HG03135 (cell line): ENCODE measurements at regions not wholly inside any gene's neighbourhood (a gene's known extent, or its start where the extent isn't known, plus 50 kb on each side); places are given as distances from the start of the nearest gene placed in this dataset.

Experiments used
- ATAC-seq: cut with Tn5 transposase; IDR thresholded peaks from one replicate; pipeline ENCODE4 v1.9.1; 2021; ENCODE audit warnings: mild to moderate bottlenecking, moderate library complexity; ENCODE audit not compliant: unreplicated experiment

DNA sequence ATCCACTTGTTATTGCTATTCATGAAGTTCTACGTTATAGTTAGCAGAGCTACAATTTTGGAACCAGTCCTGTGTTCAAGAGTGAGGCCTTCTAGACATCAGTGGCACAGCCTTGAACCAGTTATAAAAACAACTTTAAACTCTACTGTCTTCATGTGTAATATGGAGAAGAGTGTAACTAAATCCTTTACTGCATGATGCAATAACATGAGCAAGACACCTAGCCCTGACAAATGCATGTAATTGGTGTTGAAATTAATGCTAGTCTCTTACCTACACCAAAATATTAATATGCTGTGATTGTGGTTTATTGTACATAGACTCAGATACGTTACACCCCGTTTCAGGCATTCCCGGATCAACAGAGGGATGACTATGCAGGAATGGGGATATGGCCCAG is 654.6 kb downstream of the IRX1 start:
- no peak for ATAC-seq

DNA sequence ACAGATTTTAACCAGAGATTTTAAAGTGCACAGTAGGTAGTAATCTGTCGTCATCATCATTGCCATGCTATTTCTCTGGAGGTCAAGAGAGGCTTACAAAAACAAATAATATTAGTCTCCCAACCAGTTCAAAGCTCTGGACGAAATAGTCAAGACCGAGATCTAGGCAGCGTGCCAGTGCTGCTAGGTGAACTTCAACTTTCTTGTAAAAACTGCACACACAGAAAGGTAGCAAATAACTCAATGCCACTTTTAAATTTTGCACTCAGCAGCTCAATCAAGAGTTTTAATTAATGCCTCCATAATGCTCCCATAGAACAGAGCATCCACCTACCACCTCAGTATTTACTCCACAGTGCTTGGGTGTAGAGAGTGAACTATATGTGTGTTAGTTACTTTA is 656.8 kb downstream of the IRX1 start:
- no peak for ATAC-seq

DNA sequence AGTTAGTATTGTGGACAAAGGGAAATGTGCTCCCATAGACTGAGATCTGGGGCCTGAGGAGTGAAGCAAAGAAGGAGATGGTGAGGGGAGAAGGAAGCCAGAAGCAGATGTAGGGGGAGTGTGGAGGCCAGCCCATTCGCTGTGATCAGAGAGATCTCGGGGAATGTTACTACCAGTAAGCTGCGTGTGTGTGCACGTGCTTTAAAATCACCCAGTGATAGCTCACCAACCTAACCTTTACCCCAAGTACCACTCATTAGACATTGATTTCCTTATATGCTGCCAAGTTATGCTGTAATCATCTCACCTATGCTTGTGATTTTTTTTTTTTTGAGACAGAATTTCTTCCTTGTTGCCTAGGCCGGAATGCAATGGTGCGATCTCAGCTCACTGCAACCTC is 659.1 kb downstream of the IRX1 start:
- ATAC-seq, result no peak

DNA sequence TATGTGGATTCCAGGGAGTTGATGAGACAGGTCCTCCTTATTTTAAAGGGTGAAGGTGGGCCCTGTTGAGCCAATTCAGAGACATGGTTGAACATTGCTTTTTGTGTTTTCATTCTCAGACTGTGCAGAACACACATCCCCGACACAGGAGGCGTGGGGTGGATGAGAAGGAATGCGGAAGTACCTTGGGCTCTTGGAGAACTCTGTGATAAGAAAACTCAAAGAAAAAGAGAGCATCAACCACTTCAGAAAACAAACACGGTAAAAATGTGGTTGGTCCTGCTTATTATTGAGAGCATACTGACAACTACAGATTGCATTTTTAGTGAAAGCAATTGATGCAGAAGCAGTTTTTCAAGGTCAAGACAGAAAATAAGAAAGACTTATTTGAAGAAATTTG is 659.8 kb downstream of the IRX1 start:
- no peak for ATAC-seq

DNA sequence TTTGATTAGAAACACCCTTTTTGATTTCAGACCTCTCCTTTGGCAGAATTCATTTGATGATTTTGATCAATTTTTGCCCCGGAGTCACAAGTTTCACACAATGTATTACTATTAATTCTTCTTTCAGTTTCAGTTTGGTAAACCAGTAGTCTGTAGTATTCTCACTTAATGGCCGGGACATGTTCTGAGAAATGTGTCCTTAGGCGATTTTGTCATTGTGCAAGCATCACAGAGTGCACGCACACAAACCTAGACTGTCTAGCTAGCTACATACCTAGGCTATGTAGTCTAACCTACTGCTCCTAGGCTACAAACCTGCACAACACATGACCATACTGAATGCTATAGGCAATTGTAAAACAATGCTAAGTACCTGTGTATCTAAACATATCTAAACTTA is 662.5 kb downstream of the IRX1 start:
- no peak for ATAC-seq

DNA sequence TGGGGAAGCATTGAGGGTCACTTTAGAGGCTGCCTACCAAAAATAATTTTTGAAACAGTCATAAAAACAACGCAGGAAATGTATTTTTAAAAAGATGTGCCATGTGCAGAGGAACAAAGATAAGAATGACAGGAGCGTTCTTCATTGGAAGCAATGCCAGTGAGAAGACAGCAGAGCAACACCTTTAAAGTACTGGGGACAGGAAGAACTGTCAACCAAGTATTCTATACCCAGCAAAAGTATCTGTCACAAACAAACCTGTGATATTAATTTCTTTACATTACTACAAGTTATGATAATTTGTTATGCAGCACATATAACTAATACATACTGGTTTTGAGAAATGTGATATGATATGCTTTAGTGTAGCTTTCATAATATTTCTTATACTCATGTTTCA is 675.6 kb downstream of the IRX1 start:
- ATAC-seq, result no peak

DNA sequence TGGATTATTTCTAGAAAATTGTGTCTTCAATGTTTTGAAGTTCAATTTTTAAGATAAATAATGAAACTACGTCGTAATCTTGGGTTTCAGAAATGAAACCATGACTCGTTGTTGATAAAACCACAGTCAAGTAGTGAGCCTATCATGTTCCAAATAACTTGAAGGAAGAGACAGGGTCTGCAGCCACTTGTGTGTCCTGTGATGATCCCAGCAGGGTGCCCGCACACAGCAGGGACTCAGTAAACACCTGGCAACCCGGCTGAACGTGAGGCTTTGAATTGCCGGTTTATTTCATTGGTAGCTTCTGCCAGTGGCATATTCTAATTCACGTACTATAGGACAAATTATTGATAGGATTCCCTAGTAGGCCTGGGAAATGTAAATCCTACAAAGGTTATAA is 679.6 kb downstream of the IRX1 start:
- ATAC-seq, result no peak

DNA sequence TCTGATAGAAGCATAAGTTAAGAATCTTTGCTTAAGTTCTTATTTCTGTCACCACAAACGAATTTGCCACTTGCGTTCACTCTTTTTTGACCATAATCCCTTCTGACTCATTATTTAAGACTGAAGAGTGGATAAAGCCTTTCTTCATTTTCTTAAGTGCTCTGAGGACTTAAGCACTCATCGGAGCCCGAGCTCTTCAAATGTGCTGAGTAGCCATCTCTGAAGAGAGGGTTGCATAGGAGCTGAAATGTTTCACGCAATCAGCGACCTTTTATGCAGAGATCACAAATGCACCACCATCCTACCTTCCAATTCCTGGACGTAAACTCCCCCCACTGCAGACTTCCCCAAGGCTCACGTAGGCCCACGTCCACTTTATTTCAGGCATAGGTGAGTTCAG is 699.2 kb downstream of the IRX1 start:
- ATAC-seq, result no peak

DNA sequence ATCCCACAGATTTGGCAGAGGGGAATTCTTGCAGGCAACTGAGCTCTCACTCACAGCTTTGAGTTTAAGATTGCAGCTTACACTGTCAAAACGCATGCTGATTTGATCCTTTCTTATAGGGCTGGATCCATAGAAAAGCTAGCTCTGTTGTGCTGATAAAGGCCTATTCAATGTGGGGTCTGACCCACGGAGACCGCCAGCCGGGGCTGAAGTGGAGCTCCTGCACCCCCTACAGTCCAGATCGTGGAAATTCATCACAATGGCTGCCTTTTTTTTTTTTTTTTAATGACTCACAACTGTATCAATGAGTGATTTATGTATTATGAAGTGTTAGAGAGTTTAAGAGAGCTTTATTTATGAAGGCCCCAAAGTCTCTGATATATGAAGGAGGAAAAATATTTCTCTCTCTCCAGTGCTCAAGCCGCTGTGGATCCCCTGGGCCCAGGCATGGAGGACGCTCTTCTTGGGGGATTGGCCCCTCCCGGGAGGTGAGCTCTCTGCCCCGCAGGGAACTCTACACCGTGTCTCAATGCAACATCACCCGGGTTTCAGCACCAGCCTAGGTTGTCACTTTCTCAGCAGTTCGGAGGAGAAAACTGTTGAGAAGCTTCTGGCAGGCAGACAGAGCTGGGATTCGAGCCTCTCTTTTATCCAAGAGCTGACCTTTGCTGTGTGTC is 700.2 kb downstream of the IRX1 start:
- ATAC-seq, result no peak

DNA sequence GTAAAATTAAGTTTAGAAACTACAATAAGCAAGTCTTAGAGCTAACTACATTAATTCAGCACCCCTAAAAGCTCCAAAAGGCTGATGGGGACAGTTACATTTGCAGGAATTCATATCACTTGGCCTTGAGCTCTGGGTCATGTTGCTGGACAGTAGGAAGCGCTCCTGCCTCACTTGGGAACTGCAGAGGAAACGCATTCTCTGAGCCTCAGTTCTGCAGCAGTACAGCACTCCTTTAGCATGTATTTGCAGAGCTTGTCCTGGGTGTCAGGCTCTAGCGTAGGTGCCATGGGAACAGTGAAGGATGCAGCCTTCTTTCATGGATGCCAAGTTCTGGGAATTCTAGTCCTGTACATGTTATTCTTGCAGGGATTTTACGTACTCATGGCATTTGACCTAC is 710.4 kb downstream of the IRX1 start:
- no peak for ATAC-seq

DNA sequence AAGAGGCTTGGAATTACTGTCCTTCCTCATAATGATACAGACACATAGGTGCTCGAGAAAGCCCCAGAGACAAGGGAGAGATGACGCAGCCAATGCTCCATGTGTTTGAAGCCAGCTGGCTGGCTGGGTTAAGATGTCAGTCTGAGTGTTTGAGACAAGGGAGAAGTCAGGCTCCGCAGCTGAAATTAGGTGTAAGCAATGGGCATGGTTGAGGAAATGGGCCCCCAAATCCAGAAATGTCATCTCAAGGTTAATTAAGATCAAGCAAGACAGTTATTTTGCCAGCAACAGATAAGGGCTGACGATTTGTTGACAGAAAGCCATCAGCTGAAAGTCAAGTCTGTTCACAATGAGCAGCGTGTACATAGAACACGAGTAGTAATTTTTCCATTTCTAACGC is 713.4 kb downstream of the IRX1 start:
- no peak for ATAC-seq

DNA sequence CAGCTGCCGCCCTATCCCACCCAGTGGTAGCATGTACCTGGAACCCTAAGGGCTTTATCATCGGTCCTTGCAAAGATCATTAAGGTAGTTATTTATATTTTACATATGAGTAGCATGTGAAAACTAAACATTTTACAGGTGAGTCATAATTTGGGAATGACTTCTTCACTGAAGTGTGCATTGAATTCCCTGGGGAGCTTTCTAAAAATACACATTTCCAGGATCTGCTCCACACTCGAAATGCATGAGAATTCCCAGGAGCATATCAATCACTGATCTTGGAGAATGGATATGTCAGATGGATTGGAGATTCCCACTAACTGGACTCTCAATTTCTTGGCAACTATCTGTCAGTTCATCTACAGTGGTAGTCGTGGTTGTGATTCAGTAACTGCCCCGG is 717.5 kb downstream of the IRX1 start:
- no peak for ATAC-seq

DNA sequence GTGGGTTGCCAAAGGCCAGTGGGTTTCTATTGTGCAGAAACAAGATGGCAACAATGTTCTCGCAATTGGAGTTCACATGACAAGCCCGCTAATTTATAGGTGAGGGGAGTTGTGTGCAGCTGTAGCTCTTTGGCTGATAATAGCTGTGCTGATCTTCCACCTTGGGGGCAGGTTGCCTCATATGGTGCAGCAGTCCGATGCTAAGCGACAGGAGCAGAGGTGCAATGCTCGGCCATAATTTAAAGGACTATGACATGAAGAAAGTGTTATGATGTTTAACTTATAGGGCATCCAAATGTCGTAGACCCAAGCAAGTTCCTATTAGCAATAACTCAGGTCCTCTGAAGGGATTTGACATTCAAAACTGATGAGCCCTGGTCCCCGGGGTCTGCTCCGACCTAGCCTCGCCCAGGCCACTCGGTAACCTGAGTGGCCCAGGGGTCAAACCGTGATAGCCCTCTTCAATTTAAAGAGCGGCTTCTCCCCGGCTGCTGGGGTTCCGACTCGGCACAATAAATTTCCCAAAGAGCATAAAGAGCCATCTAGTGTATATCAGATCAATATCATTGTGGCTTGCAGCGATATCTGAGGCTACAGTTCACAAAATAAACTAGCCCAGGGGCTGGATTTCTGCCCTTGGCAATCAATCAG is 724.0 kb downstream of the IRX1 start:
- ATAC-seq, result no peak

DNA sequence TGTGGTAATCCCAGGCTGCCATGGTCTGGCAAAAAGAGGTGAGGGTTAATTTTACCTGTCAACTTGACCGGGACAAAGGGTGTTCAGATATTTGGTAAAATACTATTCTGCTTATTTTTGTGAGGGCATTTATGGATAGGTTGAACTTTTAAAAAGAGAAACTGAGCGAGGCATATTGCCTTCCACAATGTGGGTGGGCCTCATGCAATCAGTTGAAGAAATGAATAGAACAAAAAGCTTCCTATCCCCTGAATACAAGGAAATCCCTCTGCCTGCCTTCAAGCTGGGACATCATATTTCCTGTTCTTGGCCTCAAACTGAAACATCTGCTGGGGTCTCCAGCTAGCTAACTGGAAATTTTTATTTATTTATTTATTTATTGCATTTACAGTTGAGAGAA is 734.7 kb downstream of the IRX1 start:
- no peak for ATAC-seq

DNA sequence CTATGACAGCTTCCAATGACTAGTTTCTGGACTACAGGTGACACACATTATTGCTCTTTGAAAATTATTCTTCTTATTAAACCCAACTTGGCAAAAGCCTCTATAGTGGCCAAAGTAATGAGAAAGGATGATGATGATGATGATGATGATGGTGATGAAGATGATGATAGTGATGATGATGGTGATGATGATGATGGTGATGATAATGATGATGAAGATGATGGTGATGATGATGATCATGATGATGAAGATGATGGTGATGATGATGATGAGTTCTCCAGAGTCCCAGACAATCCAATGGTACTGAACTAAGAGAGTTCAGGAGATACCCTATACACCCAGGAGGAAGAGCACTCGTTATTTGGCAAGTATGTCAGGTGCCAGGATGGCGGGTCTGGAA is 739.4 kb downstream of the IRX1 start:
- no peak for ATAC-seq

DNA sequence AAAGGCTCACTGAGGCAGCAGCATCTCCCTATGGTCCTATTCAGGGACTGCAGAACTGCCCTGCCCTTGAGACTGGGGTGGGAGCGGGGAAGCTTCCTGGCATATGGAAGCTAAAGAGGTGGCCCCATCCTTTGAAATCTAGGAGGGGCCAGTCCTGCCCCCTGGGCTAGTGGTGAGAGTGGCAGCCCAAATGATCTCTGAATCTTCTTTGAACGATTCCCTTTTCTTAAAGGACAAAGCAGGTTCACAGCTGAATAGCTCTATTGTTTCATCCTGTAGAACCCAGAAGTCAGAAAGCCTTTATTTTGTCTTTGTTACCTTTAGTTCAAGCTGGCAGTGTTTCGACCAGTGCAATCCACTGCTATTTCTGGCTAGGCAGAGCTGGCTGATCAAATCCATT is 741.9 kb downstream of the IRX1 start:
- ATAC-seq, result no peak

DNA sequence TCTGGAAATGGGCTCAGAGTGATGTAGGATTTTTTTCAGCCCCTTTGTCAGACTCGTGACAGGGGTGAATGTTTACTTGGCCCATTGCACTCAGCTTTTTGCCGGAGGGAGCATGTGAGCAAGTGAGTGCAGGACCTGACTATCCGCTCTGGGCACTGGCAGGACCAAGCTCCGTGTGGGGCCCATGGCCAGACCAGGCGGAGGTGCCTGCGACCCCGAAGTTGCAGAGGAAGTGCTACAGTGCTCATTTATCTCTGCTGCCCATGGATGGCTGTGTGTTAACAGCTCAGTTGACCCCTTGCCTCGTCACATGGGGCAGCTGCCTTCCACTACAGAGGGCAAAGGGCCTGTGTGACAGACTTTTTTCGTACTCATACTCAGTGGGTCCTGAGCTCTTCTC is 744.3 kb downstream of the IRX1 start:
- ATAC-seq, result no peak

DNA sequence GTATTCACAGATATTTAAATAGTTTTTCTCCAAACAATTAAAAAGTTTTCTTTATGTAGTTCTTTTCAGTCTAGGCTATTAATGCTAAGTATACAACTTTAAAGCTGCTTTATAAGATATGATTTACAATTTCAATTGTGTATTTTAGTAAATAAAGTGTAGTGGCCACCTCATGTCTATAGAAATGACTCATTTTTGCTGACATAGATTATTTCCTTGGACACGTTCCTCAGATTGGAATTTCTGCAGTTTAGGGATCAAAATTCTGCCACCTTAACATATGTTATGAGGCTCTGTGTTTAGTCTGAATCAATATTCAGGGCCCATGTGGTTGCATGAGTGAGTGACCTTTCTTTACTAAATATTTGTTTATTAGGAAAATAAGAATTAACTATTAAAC is 750.2 kb downstream of the IRX1 start:
- ATAC-seq, result no peak

DNA sequence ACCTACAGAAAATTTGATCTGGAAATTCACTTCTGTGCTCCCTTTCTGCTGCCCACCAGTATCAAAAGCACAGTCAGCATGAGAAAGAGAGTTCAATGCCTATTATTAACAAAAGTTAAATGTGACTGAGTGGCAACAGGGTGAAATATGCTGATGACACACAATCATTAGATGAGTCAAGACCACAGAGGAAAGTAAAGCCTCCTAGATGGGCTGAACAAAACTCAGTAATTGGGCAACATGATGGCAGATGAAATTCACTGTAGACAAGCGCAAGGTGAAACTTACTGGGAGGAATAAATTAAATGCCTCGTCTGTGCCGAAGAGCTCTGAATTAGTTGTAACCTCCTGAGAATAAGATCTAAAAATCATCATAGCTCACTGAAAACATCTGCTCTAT is 752.8 kb downstream of the IRX1 start:
- ATAC-seq, result no peak

DNA sequence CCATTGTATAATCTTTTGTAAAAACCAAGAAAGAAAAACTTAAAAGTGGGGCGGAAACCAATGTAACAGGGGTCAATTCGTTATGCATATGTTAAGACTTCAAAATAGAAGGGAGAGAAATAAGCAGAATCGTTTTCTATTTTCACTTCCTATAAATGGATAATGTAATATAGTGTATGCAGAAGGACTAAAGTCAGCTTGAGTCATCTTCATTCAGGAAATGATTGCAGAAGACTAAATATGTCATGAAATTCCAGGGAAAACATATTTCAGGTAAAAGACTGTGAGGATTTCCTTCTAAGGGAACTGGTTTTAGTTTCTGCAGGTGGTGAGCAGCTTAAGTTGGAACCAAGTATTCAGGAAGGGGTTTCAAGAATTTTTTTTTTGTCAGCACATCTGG is 753.3 kb downstream of the IRX1 start:
- no peak for ATAC-seq

DNA sequence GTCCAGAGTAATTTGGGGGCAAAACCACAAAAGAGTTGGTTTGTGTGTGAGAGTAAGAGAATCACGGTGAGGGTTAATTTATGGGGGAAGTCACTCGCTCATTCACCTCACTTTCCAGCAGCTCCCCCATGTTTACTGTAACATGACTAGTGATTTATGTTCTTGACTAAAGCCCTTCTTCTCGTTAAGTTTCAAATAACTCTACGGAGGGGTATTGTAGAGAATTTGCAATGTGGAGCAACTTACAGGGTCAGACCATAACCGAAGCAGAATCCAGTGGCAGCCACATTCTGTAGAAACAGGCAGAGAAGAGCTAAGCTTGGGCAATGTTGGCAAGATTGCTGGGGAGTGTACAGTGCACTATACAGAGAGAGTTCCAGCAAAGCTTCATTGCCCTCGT is 760.6 kb downstream of the IRX1 start:
- no peak for ATAC-seq

DNA sequence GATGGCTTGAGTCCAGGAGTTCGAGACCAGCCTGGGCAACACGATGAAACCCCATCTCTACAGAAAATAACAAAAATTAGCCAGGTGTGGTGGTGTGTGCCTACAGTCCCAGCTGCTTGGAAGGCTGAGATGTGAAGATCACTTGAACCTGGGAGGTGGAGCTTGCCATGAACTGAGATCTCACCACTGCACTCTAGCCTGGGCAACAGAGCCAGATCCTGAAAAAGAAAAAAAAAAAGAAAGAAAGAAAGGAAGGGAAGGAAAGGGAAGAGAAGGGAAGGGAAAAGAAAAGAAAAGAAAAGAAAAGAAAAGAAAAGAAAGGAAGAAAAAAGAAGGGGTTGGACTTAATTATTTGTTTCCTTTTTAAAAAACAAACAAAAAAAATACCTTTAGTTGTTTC is 764.2 kb downstream of the IRX1 start:
- no peak for ATAC-seq

DNA sequence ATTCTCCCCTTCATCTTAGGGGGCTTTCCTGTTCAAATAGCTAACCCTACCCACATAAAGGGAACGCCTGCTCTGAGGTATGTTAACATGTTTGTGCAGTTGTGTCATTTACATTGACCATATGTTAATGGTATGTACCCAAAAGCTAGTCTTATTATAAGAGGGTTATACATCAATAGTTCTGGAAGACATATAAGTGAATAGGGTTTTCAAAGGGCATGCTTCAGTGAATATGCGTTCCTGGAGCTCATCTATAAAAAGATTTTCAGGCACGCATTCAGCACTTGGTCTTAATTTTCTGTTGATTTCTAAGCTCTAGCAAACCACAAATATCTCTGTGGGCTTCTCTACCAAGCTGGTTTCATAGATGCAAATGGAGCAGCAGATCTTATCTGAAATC is 766.1 kb downstream of the IRX1 start:
- ATAC-seq, result no peak
